ENCODE measurements at regions not wholly inside any gene's neighbourhood (a gene's known extent, or its start where the extent isn't known, plus 50 kb on each side); places are given as distances from the start of the nearest gene placed in this dataset.
"Not testable (repeated sequence)": the region's sequence is repeated elsewhere in the genome, so short reads cannot be mapped to it uniquely, and the experiment has no call there.

GRCh38 chr9:19630760-19631159 lies 158.1 kb downstream of the SLC24A2 start:
- DNase-seq, result no peak
- Histone ChIP-seq H3K9me3 (no peaks in the 10 kb centered on the region), H3K27me3 (no peaks in the 10 kb centered on the region), H3K36me3 (no peaks in the 10 kb centered on the region), H3K4me1 (no peaks in the 10 kb centered on the region), H3K4me3 (no peak overlapping the region), H3K27ac (no peak overlapping the region)
- TF ChIP-seq, protein P1, sequence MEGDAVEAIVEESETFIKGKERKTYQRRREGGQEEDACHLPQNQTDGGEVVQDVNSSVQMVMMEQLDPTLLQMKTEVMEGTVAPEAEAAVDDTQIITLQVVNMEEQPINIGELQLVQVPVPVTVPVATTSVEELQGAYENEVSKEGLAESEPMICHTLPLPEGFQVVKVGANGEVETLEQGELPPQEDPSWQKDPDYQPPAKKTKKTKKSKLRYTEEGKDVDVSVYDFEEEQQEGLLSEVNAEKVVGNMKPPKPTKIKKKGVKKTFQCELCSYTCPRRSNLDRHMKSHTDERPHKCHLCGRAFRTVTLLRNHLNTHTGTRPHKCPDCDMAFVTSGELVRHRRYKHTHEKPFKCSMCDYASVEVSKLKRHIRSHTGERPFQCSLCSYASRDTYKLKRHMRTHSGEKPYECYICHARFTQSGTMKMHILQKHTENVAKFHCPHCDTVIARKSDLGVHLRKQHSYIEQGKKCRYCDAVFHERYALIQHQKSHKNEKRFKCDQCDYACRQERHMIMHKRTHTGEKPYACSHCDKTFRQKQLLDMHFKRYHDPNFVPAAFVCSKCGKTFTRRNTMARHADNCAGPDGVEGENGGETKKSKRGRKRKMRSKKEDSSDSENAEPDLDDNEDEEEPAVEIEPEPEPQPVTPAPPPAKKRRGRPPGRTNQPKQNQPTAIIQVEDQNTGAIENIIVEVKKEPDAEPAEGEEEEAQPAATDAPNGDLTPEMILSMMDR (IDR thresholded peaks at IDR 0.05), result no peak
- TF ChIP-seq POLR2A (IDR thresholded peaks at IDR 0.05), result no peak

- H3K27me3 ChIP-seq, result no peaks in the 10 kb centered on the region
- H3K27ac ChIP-seq, result no peak overlapping the region
- H3K9me3 ChIP-seq, result no peaks in the 10 kb centered on the region
- TF ChIP-seq, protein P1 (IDR thresholded peaks at IDR 0.05), result no peak
- TF ChIP-seq POLR2A (IDR thresholded peaks at IDR 0.05), result no peak
- H3K36me3 ChIP-seq, result no peaks in the 10 kb centered on the region
- DNase-seq, result no peak
- no peaks in the 10 kb centered on the region for H3K4me1 ChIP-seq
- no peak overlapping the region for H3K4me3 ChIP-seq
Measured at GRCh38 chr9:19629488-19629887, 159.3 kb downstream of the SLC24A2 start.

- not testable (repeated sequence) for H3K27ac ChIP-seq, H3K27me3 ChIP-seq, H3K36me3 ChIP-seq, DNase-seq, H3K4me3 ChIP-seq, H3K9me3 ChIP-seq, H3K4me1 ChIP-seq
Measured at GRCh38 chr9:19625426-19625825, 163.4 kb downstream of the SLC24A2 start.

DNA sequence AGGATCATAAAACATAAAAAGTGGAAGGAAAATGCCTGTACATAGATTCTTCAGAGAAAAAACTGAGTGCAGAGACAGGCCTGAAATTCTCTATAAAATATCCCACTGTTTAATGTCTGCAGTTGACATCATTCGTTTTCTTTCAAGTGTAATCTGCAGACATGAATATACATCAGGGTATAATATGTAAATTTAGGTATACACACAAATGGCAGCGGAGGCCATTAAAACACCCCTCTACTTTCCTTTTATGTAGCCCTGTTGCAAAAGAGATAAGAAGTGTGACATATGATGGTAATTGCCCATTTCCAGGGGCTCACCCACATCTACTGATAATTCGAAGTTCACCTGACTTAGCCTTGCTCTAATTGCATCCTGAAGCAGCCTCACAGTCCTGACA lies 164.3 kb downstream of the SLC24A2 start:
- Histone ChIP-seq H3K27me3 (no peaks in the 10 kb centered on the region), H3K4me3 (no peak overlapping the region), H3K9me3 (no peaks in the 10 kb centered on the region), H3K27ac (no peak overlapping the region), H3K36me3 (no peaks in the 10 kb centered on the region), H3K4me1 (no peaks in the 10 kb centered on the region)
- DNase-seq, result no peak
- no peak for TF ChIP-seq POLR2A (IDR thresholded peaks at IDR 0.05)
- TF ChIP-seq, protein P1 (IDR thresholded peaks at IDR 0.05), result no peak

DNA sequence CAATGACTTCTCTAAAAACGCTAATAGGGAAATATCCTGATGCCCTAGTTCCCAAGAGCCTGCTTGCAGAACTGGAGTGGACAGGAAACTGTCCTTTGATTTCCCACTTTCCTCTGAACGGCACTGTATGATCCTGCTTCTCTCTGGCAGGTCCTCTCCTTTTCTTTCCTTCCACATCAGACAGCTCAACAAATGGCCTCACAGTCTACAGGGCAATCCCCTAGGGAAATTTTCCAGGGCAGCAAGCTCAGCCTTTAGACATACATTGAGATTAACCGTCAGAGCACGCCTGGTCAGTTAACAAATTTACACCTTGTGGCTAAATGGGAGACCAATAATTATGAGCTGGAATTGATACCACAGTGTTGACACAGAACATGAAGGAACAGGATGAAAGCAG lies 164.9 kb downstream of the SLC24A2 start:
- Histone ChIP-seq H3K4me3 (no peak overlapping the region), H3K27ac (no peak overlapping the region), H3K4me1 (no peaks in the 10 kb centered on the region), H3K9me3 (no peaks in the 10 kb centered on the region), H3K36me3 (no peaks in the 10 kb centered on the region), H3K27me3 (no peaks in the 10 kb centered on the region)
- no peak for TF ChIP-seq POLR2A (IDR thresholded peaks at IDR 0.05)
- TF ChIP-seq, protein P1 (IDR thresholded peaks at IDR 0.05), result no peak
- no peak for DNase-seq

- no peak for DNase-seq
- TF ChIP-seq POLR2A (IDR thresholded peaks at IDR 0.05), result no peak
- TF ChIP-seq, protein P1 (IDR thresholded peaks at IDR 0.05), result no peak
- H3K4me1 ChIP-seq, result no peaks in the 10 kb centered on the region
Measured at GRCh38 chr9:19620326-19620725, 168.5 kb downstream of the SLC24A2 start.

More at GRCh38 chr9:19620326-19620725, 168.5 kb downstream of the SLC24A2 start:
- no peak overlapping the region for H3K27ac ChIP-seq
- no peak overlapping the region for H3K4me3 ChIP-seq
- H3K36me3 ChIP-seq, result no peaks in the 10 kb centered on the region
- H3K9me3 ChIP-seq, result no peaks in the 10 kb centered on the region
- no peaks in the 10 kb centered on the region for H3K27me3 ChIP-seq

Data from Peyer's patch (tissue), 4 donors.